Calu3 (cell line): ENCODE measurements at regions not wholly inside any gene's neighbourhood (a gene's known extent, or its start where the extent isn't known, plus 50 kb on each side); places are given as distances from the start of the nearest gene placed in this dataset.

Experiments used
- BruUV-seq: library from RNA; stranded (reverse); fragments of 400-500 nt; replicated peaks from 2 replicates; lab custom pipeline; 2021; lab: Mats Ljungman, UMichigan
- CTCF ChIA-PET: fragments of 300-600 bp; sonication (Branson Sonifier 250); formaldehyde crosslinking; loops from one replicate; lab custom pipeline; 2022; ENCODE audit warnings: antibody characterized with exemption; lab: Charles Lee
- DNase-seq: peaks from one replicate; pipeline ENCODE4 v3.0.0; 2022
- H3K27ac Mint-ChIP-seq: one replicate; pipeline ENCODE4 v1.8.0; 2022; ENCODE audit warnings: mixed read lengths; ENCODE audit not compliant: unreplicated experiment
- H3K27me3 Mint-ChIP-seq: one replicate; pipeline ENCODE4 v1.8.0; 2022; ENCODE audit warnings: mixed read lengths; ENCODE audit not compliant: unreplicated experiment
- H3K36me3 Mint-ChIP-seq: one replicate; pipeline ENCODE4 v1.8.0; 2022; ENCODE audit warnings: mild to moderate bottlenecking, moderate library complexity, mixed read lengths; ENCODE audit not compliant: insufficient read depth, unreplicated experiment
- H3K4me1 Mint-ChIP-seq: one replicate; pipeline ENCODE4 v1.8.0; 2022; ENCODE audit warnings: mild to moderate bottlenecking, low read depth, mixed read lengths; ENCODE audit not compliant: unreplicated experiment
- H3K4me3 Mint-ChIP-seq: one replicate; pipeline ENCODE4 v1.8.0; 2022; ENCODE audit warnings: mild to moderate bottlenecking, low read depth, moderate library complexity, mixed read lengths; ENCODE audit not compliant: unreplicated experiment
- H3K9me3 Mint-ChIP-seq: one replicate; pipeline ENCODE4 v1.8.0; 2022; ENCODE audit warnings: low read depth, mixed read lengths; ENCODE audit not compliant: unreplicated experiment
- CTCF ChIP-seq: fragments of 200-600 bp; IDR thresholded peaks from one replicate; pipeline ENCODE4 v1.8.0; 2022; ENCODE audit warnings: antibody characterized with exemption; ENCODE audit not compliant: unreplicated experiment
- intact Hi-C: fragments of 100-400 bp; cut with micrococcal nuclease; formaldehyde crosslinking; loops from one replicate; pipeline ENCODE4 v1.10.0; 2022; ENCODE audit not compliant: unreplicated experiment

GRCh38 chr14:84084056-84084630 lies 1445.8 kb upstream of the FLRT2 start:
- CTCF ChIA-PET: no interaction called here
- intact Hi-C loops: no loop called here
- TF ChIP-seq CTCF: no peak
- BruUV-seq: no TSS peak
- Mint-ChIP-seq H3K27ac (no peak overlapping the region), H3K36me3 (no peaks in the 10 kb centered on the region), H3K4me3 (no peak overlapping the region), H3K4me1 (no peaks in the 10 kb centered on the region), H3K9me3 (peaks cover 24% of the 10 kb centered on the region), H3K27me3 (no peaks in the 10 kb centered on the region)
- no peak for DNase-seq

- intact Hi-C loops: no loop called here
- no peaks in the 10 kb centered on the region for H3K36me3 Mint-ChIP-seq
- peaks cover 22% of the 10 kb centered on the region for H3K9me3 Mint-ChIP-seq
- no peaks in the 10 kb centered on the region for H3K4me1 Mint-ChIP-seq
- H3K4me3 Mint-ChIP-seq: no peak overlapping the region
- H3K27ac Mint-ChIP-seq: no peak overlapping the region
- no peak for TF ChIP-seq CTCF
- CTCF ChIA-PET: no interaction called here
- no TSS peak for BruUV-seq
- H3K27me3 Mint-ChIP-seq: no peaks in the 10 kb centered on the region
- no peak for DNase-seq
Observed at GRCh38 chr14:84085493-84085892, 1444.5 kb upstream of the FLRT2 start.

- intact Hi-C loops: no loop called here
- Mint-ChIP-seq H3K4me1 (no peaks in the 10 kb centered on the region), H3K9me3 (peaks cover 15% of the 10 kb centered on the region), H3K27ac (no peak overlapping the region), H3K36me3 (no peaks in the 10 kb centered on the region), H3K27me3 (no peaks in the 10 kb centered on the region), H3K4me3 (no peak overlapping the region)
- BruUV-seq: no TSS peak
- TF ChIP-seq CTCF: no peak
- CTCF ChIA-PET: no interaction called here
- no peak for DNase-seq
Observed at GRCh38 chr14:84086714-84087113, 1443.2 kb upstream of the FLRT2 start.

GRCh38 chr14:84087986-84088531 lies 1441.9 kb upstream of the FLRT2 start:
- Mint-ChIP-seq H3K4me3 (no peak overlapping the region), H3K4me1 (no peaks in the 10 kb centered on the region), H3K27me3 (no peaks in the 10 kb centered on the region), H3K36me3 (no peaks in the 10 kb centered on the region), H3K27ac (no peak overlapping the region), H3K9me3 (peaks cover 11% of the 10 kb centered on the region)
- no TSS peak for BruUV-seq
- intact Hi-C loops: no loop called here
- no peak for TF ChIP-seq CTCF
- DNase-seq: no peak
- CTCF ChIA-PET: no interaction called here
